ENCODE measurements at regions not wholly inside any gene's neighbourhood (a gene's known extent, or its start where the extent isn't known, plus 50 kb on each side); places are given as distances from the start of the nearest gene placed in this dataset.

DNA sequence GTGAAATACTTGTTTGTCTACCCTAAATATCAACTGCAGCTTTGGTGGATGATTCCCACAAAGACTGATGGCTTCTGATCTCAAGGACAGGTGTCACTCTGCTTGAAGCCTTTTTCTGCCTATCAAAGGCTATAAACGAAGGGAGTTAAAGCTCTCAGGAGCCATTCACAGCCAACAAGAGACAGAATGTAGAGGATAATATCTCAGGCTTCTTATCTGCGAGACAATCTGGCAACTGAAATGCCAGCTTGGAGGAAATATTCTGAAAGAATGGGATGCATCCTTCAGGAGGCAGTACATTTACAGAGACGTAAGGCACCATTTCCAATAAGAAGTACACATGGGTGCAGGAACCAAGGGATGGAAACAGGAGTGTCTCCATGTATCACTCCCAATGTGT lies 549.4 kb downstream of the GPAM start:
- no peak overlapping the region for H2AK5ac ChIP-seq (ENCODE audit: insufficient read length, low read length)
- no peak overlapping the region for H3K23ac ChIP-seq (ENCODE audit: insufficient read length, low read depth, low read length)
- H4K91ac ChIP-seq (ENCODE audit: insufficient read length, low read depth, low read length) = no peak overlapping the region
- no peak overlapping the region for H3K56ac ChIP-seq (ENCODE audit: insufficient read length, low read depth, low read length)
- no peak overlapping the region for H2BK120ac ChIP-seq (ENCODE audit: low read depth, low read length, poor library complexity, severe bottlenecking)
- no peak overlapping the region for H2AFZ ChIP-seq (ENCODE audit: low read length)
- Mint-ChIP-seq H3K4me3 (no peak overlapping the region), H3K9me3 (peaks cover 35 to 38% of the 10 kb centered on the region in 2 experiments), H3K27ac (no peak overlapping the region), H3K4me1 (no peaks in the 10 kb centered on the region), H3K27me3 (ENCODE audit: low read depth) (peaks cover 5% of the 10 kb centered on the region), H3K36me3 (ENCODE audit: insufficient read depth in 1 of 3, low read depth in 3 of 3) (peaks cover 7 to 19% (median 18%) of the 10 kb centered on the region in 3 experiments)
- no peaks in the 10 kb centered on the region for H3K79me1 ChIP-seq (ENCODE audit: insufficient read depth, low read depth, low read length, poor library complexity, severe bottlenecking)
- H4K8ac ChIP-seq (replicated peaks; ENCODE audit: insufficient read length, low read depth, low read length) = peak overlapping the region; percentile 40
- H2BK12ac ChIP-seq (ENCODE audit: insufficient read length, low read depth, low read length) = no peak overlapping the region
- no peak overlapping the region for H4K5ac ChIP-seq (ENCODE audit: insufficient read length, low read depth, low read length)
- no peak overlapping the region for H3K27ac ChIP-seq (ENCODE audit: insufficient read length, low read depth, low read length)
- DNase-seq = no peak
- WGBS (ENCODE audit: extremely low coverage, insufficient read length, low lambda C conversion rate) = no CpG with 5 or more reads among the region's 3 CpGs
- no peak overlapping the region for H2BK5ac ChIP-seq (ENCODE audit: insufficient read length, low read length)
- no peaks in the 10 kb centered on the region for H3K79me2 ChIP-seq (ENCODE audit: insufficient read depth, low read length)
- TF ChIP-seq, protein P1, sequence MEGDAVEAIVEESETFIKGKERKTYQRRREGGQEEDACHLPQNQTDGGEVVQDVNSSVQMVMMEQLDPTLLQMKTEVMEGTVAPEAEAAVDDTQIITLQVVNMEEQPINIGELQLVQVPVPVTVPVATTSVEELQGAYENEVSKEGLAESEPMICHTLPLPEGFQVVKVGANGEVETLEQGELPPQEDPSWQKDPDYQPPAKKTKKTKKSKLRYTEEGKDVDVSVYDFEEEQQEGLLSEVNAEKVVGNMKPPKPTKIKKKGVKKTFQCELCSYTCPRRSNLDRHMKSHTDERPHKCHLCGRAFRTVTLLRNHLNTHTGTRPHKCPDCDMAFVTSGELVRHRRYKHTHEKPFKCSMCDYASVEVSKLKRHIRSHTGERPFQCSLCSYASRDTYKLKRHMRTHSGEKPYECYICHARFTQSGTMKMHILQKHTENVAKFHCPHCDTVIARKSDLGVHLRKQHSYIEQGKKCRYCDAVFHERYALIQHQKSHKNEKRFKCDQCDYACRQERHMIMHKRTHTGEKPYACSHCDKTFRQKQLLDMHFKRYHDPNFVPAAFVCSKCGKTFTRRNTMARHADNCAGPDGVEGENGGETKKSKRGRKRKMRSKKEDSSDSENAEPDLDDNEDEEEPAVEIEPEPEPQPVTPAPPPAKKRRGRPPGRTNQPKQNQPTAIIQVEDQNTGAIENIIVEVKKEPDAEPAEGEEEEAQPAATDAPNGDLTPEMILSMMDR (conservative IDR thresholded peaks at IDR 0.05) = no peak
- H2BK15ac ChIP-seq (ENCODE audit: low read depth, low read length) = no peak overlapping the region
- H3T11ph ChIP-seq (ENCODE audit: low read length) = no peak overlapping the region
- no peaks in the 10 kb centered on the region for H4K20me1 ChIP-seq (ENCODE audit: control insufficient read depth, insufficient read depth, insufficient read length)
- H3K4ac ChIP-seq (ENCODE audit: low read depth, low read length) = no peak overlapping the region
- H3K18ac ChIP-seq (ENCODE audit: insufficient read length, low read depth, low read length) = no peak overlapping the region
- no peak overlapping the region for H3K4me2 ChIP-seq (ENCODE audit: insufficient read depth, insufficient read length, low read length)
- H3K27me3 ChIP-seq (ENCODE audit: insufficient read depth, low read length) = no peaks in the 10 kb centered on the region
- H2BK20ac ChIP-seq (ENCODE audit: low read depth, low read length, poor library complexity, severe bottlenecking) = no peak overlapping the region
- H3K23me2 ChIP-seq (ENCODE audit: insufficient read length, low read depth, low read length, poor library complexity, severe bottlenecking) = no peaks in the 10 kb centered on the region
- H3K9me3 ChIP-seq (ENCODE audit: control insufficient read depth, low read depth, low read length) = no peaks in the 10 kb centered on the region
- no peaks in the 10 kb centered on the region for H3K4me1 ChIP-seq (ENCODE audit: insufficient read depth, low read length)
- H3K9ac ChIP-seq (ENCODE audit: extremely low read depth, insufficient read length, low read length) = no peak overlapping the region
- H3K14ac ChIP-seq (ENCODE audit: insufficient read depth, low read length) = no peak overlapping the region
